Left renal pelvis (tissue), 4 donors: ENCODE measurements at regions not wholly inside any gene's neighbourhood (a gene's known extent, or its start where the extent isn't known, plus 50 kb on each side); places are given as distances from the start of the nearest gene placed in this dataset.

ENCODE experiments used
- DNase-seq, 4 donors: peaks; one replicate each; pipeline ENCODE4 v3.0.0-alpha.2; 2013; ENCODE audit warnings: low read depth in 4 of 4, low spot score in 3 of 4

DNA sequence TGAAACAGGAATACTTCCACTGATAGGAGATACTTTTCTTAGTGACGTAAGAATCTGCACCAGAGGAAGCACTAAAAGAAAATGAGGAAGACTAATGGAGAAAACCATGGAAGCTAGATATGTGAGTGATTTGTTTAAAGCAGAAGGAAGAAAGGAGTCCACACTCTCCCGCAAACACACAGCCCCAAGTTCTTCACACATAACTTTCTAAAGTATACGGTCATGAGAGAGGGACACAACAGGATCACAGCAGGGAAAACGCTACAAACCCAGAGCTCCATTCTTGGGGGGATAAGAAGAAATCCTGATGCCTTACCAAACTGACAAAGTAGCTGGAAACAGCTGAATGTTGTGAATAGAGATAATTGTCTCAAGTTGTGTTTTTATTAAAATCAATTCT lies 222.2 kb upstream of the TMEM161B start:
- no peak for DNase-seq

DNA sequence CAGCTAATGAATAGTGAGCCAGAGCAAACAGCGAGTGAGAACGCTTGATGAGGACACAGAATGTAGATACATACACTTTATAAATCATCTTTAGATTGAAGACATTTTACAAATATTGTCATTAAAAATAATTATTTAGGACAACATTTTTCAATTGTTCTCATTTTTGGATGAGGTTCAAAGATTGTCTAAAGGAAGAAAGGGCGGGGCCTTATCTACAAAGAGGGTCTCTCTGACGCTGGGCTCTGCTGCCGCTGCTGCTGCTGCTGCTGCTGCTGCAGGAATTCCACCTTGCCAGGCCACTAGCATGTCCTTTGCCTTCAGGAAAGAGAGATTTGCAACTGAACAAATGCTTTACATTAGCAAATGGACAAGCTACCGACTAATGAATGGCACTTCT lies 220.7 kb upstream of the TMEM161B start:
- DNase-seq: no peak

DNA sequence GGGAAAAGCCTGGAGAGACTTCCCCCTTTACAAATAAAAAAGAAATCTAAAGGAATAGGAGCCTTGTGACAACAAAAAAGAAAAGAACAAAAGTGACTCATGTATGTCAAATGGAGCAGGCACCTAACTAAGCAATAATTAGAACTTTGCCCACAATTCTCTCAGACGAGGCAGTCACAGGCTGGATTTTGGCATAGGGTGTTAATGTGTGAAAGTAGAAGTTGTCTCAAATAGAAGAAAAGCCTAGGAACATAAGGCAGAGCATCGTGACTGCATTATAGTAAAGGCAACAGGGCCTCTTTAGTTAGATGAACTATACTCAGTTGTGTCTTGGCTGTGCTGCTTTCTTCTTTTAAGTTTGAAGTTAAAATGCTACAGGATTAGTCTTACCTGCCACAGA lies 219.9 kb upstream of the TMEM161B start:
- no peak for DNase-seq

DNA sequence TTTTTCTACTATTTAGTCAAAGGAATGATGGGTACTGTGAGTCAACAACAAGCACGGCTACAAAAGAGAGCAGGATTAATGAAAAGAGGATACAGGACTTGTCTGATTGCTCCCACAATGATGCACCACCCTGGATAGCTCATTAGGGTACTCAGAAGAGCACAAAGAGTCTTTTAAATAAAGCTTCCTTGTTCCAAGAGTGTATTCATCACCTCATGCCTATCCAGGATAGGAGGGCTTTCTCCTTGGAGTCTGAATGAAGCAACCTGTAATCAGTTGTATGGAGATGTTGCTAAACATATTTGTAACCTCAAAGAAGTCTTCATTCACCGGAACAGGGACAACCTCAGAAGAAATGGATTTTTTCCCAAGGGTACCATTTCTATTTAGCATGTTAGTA lies 219.5 kb upstream of the TMEM161B start:
- DNase-seq: no peak

DNA sequence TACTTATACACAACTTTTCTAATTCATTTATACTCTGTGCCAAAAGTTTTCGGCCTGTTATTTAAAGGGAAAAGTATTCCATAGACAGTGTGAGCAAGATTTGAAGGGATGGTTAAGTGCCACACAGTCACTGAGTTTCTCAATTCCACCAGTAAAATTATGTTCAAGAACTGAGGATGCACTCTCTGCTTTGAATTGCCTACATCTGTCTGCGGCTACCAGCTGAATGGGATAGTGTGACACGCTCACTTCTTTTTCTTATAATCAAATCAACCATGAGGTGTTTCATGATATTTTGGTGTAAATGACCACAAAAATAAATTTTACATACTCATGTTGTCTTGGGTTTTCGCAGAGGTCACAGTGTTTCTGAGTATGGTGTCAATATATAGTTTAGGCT lies 218.4 kb upstream of the TMEM161B start:
- no peak for DNase-seq

DNA sequence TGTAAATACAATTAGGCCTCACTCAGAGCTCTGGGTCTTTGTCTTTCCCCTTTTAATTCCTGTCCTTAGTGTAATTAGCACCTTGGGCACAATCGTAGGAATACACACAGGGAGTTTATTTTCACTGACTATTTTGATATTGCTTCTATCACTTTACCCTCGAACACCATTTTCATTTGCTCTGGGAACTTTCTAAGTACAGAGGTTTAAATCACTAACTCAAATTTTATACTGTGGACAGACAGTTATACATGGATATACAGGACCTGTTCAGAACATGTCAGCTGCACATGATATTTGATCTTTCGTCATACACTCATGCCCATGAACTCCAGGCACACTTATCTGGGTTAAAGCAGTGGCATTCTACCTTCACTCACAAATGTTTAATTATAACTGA lies 217.8 kb upstream of the TMEM161B start:
- no peak for DNase-seq

DNA sequence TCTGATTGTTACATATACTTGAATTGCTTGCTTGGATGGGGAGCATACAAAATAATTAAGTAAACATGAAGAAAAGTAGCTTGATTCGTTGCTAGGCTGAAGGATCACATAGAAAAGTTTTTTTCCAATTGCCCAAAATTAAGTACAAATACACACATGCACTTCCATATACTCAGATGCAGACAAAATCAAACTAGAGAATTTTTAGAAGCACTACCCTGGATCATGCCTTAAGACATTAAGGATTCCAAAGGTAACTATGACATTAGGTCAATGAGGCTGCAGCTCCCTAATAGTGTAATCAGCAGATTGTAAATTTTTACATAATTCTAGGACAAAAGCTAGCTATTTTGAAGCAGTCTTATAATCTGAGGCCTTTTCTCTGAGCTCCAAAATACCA lies 216.9 kb upstream of the TMEM161B start:
- DNase-seq: no peak

DNA sequence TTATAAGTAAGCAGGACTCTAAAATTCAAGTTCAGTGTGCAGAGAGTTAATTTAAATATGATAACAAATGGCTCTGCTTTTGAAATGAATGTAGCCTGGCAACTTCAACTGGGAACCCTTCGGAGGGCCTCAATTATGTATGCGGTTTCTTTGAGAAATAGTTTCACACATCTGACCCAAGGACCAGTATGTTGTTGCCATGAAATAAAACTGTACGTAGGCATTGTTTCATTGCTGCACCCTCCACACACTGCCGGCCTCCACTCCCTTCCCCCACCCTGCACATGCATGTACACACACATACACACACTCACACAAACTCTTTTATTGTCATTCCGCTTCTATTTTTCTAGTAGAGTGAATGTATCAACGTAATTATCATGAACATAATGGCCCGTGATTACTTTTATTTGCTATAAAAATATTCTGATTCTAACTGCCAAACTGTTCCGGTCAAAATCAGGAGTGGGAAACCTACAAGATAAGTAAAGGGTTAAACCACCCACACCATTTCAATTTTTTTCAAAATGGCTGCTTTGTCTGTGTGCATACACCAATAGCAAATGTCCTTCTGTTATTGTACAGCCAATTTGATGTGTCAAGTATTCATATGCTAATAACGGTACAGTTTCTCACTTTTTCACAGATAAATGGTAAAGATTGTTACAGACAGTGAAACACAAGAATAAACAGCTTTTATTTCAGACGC lies 215.5 kb upstream of the TMEM161B start:
- no peak for DNase-seq

DNA sequence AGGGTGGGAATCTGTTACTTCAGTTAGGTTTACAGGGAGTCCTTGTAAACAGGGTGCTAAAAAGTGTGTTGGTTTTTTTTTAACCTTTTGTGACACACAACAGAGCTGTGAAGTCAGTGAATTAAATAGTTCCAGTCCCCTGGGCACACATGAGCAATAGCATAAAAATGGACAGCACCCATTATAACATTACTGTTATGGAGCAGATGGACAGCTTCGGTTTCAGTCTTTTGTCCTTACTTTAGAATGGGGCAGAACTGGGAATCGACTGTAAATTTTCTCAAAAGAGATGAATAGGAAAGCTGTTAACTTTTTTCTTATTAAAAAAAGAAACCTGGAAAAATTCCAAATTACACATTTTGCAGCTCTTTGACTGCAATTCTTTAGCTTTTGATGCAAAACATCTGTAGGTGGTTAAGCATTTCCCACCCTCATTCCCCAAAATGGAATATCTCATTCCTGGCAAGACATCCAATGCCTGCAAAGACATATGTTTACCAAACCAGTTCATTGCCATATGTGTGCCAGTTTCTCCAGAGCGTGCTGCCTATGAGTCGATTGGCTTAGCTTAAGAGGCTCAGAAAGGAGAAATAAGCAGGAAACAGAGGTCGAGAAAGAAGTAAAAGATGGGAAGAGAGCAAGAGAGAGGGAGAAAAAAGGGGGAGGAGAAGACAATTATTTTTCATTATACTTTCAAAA lies 212.3 kb upstream of the TMEM161B start:
- no peak for DNase-seq

DNA sequence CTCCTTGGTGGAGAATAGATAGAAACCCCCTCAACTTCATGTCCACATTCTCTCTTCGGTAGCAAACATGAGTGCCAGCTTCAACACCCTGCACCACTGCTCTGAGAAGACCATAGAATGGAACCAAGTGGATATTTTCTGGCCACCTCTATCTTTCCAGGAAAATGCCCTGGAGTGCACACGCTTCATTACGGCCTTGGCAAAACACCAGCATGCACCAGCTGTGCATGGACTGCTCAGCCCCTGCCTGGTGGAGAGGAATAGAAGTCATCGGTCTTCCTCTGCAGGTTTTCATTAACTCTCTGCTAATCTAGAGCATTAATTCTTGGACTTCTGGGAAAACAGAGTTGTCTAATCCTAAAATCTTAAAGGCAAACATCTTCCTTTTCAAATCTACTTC lies 211.6 kb upstream of the TMEM161B start:
- no peak for DNase-seq

DNA sequence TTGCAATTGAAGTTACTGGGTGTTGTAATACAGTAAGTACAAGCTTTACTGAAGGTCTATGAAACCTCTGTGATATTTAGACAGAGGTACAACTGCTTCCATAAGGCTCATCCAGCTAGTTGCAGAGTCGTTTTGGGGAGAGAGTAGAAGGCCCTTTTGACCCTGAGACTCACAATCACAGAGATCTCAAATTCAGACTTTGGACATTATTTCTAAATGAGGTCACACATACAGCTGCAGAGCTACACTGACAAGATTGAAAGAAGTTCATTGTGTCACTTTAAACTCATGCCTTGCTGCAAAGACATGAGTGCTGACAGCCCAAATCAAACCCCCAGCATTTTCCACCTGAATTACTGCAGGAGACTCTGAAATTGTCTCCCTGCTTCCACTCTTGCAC lies 205.9 kb upstream of the TMEM161B start:
- DNase-seq: no peak

DNA sequence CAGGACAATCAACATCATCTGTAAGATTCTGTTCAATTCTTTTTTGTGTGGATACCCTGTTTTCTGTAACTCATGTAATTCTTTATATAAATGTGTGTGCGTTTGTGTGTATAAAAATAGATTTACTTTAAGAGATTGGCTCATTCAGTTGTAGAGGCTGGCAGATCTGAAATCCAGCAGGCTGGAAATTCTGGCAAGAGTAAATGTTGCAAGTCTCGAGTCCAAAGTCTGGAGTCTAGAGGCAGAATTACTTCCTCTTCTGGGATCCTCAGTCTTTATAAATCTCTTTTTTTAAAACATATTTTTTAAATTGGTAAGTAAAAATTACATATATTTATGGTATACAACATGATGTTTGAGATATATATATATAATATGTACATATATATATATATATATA lies 202.1 kb upstream of the TMEM161B start:
- no peak for DNase-seq

DNA sequence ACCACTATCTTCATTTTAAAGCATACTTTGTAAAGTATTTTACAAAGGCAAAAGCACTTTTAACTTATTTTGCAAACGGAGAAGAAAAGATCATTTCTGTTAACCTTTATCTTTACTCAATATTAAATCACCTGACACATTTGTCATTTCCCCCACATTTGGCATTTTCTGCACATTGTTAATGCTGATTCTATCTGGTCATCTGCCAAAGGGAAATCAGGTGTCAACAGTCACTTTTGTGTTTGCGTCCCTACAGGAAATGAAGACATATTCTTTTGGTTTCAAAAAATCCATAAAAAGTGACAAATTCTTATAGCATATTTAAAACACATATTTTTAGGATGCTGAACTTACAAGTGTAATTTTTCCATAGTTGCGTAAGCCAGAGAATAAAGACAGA lies 191.3 kb upstream of the TMEM161B start:
- DNase-seq: no peak

DNA sequence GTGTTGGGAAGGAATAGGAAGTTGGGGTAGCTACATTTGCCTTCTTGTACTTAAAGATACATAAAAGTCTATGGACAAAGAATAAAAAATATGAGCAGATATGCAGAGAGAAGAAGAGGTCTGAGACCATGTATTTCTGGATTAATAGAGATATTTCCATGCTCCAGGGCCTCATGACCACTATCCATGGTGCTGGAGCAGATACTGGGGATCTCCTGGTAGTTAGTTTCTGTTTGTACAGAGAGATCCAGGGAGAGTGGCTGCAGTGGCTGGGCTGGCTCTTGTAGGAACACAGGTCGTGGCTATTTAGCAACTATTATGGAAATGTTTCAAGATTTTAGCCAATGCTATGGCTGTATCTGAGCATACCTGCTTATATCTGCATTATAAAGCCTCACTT lies 184.2 kb upstream of the TMEM161B start:
- DNase-seq: no peak

DNA sequence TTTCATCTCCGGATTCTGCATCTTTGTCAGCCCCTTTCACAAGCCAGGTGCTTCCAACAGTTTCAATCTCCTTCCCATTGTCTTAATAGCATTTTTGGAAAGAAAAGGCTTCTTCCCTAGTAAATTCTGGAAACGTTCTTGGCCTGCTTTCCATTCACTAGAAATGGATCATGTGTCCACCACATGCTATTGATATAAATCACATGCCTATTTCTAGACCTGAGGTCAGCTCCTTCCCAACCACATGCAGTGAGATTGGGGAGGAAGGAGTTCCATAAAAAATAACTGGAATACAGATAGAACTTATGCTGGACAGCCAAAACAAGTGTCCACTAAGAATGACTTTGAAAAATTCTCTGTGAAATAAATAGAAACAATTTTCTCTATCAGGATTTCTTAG lies 181.6 kb upstream of the TMEM161B start:
- no peak for DNase-seq

DNA sequence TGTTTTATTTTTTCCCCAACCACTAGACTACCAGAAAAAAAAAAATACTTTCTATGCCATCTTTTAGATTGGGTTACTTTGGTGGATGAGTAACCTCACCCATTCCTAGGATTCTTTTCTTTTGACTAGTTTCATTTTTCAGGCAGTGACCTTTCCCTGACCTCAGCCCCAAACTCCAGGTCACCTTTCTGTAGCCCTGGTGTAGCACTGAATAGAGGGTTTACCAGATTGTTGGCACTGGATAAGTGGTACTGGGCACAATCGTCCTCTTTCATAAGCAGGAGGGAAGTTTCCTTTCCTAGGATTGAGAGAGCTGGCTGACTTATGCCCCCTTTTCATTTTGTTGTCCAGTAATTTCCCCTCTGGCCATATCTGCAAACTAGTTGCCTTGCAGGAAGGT lies 169.4 kb upstream of the TMEM161B start:
- DNase-seq: no peak

DNA sequence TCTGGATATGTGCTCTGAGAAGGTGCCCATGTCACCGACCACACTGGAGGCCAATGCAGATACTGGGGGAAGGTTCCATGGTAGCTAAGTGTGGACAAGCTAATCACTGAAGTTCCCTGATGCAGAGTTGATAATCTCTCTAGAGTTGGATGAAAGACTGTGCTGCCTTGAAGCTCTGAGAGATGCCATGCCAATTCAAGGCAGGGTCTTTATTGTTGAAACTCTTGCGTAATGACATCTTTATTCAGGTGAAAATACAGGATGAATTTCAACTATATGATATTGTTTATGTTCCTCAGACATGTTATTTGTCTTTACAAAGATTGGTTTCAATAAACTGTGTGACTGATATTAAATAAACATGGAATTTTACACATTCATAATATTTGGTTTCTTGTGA lies 167.6 kb upstream of the TMEM161B start:
- DNase-seq: no peak

DNA sequence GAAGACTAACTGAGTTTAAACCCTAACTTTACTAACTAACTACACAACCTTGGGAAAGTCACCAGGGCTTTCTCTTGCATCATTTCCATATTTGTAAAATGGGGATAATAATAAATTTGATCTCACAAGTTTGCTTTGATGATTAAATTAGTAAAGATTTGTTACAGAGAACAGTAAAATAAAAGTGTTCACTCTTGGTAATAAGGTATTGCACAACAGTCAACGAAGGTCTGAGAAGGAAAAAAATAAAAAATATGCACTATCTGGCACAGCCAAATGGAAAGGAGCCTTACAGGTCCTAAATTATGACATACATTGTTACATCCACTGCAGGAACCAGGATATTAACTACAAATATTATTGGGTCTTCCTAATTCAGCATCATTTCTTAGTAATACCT lies 160.0 kb upstream of the TMEM161B start:
- DNase-seq: no peak

DNA sequence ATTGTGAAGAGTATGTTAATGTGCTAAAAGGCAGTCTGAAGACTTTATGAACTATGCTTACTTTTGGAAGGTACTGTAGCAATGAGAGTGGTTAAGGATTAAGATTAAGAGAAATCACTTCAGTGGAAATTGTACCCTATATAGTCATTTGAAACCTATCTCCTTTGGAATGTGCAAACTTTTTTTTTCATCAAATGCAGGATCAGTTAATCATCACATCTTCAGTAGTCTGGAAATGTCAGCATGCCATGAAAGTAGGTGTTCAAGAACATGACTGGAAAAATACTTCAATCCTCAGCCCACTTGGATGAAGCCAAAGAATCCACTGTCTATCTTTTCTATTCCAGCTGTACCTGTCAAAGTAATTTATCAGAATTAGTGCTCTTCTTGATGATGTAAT lies 157.8 kb upstream of the TMEM161B start:
- no peak for DNase-seq

DNA sequence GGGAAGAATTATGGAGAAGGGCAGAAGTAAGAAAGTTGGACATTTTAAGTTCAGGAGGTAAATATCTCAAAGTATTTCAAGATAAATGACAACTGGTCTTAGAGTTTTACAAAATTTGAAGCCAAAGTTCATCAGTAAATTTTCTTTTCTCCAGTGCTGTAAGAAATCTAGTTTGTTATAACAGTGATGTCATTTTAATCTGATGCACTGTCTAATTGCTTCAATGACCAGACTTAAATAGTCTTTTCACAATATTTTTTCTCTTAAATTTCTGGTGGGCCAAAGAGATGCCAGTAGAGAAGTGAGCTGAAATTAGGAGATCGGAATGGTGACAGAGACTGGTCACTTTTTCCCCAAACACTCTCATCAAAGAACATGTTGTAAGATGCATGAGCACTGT lies 156.5 kb upstream of the TMEM161B start:
- DNase-seq: no peak

DNA sequence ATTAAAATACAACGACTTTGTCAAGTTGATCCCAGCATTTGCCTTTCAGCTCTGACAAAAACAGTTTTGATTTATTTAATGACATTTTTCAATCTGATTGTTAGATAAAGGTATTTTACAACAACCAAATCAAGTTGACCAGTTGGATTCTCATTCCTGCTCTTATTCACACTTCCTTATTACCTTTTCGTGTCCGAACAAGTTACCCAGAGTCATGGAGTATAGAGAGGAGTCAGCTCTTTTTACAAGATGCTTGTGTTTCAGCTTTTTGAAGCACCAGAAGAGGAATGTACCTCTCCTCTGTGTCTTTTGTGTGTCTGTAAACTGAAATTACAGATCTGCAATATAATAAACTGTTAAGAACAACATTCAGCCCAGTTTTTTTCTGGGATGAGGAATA lies 151.3 kb upstream of the TMEM161B start:
- DNase-seq: no peak

DNA sequence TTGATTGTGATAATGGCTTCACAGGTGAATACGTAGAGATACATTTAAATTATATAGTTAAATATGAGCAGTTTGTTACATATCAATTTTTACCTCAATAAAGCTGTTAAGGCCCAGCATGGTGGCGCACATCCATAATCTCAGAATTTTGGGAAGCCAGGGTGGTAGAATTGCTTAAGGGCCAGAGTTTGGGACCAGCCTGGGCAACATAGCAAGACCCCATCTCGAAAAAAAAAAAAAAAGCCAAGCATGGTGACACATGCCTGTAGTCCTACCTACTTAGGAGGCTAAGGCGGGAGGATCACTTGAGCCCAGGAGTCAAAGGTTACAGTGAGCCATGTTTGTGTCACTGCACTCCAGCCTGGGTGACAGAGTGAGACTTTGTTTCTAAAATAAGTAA lies 138.7 kb upstream of the TMEM161B start:
- DNase-seq: no peak

DNA sequence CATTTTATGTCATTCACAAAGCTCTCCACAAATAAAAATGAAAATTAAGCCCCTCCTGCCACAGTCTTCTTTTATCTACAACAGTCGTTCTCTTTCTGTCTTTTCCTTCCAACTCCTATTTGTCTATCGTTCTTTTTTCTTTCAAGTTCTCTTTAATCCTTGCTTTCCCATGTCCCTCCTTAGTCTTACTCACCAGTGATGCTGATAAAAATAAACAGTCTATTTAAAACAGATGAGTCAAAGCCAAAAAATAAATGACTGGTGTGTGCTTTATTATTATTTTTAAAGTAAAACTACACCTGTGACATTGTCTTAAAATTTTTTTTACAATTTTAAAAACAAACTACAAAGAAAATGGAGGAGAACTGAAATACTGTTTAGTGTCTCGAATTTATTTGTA lies 137.1 kb upstream of the TMEM161B start:
- no peak for DNase-seq
